T-helper 2 cell (primary cell): ENCODE measurements at regions not wholly inside any gene's neighbourhood (a gene's known extent, or its start where the extent isn't known, plus 50 kb on each side); places are given as distances from the start of the nearest gene placed in this dataset.

Source experiments
- DNase-seq, 5 experiments: peaks; one replicate each; pipeline versions ENCODE4 v3.0.0 to v3.0.0-alpha.2; 2012 to 2022

DNA sequence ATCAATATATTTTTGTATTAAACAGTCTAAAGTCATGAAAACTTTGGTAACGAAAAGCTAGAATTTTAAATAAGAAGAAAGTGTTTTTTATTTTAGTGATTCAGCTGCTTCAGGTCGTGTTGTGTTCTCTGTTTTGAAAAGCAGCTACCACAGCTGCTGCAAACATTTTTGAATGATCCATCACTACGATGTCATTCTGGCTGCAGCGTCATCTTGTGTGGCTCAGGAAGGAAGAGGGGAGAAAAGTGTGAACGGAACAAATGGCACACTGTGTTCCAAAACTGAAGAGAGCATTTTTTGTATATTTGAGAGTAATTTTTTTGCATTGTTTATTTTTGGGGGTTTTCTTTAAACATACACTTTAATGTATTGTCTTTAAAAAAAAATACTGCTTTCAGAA lies 323.0 kb upstream of the ADGRL2 start:
- no peak for DNase-seq

DNA sequence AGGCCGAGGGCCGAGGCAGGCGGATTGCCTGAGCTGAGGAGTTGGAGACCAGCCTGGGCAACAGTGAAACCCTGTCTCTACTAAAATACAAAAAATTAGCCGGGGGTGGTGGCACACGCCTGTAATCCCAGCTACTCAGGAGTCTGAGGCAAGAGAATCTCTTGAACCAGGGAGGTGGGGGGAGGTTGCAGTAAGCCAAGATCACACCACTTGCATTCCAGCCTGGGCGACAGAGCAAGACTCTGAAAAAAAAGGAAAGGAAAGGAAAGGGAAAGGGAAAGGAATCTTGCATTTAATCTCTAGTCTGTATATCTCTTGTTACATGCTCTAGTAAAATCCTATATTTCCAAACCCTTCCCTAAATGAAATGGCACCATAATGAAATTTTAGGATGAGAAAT lies 328.3 kb upstream of the ADGRL2 start:
- no peak for DNase-seq

DNA sequence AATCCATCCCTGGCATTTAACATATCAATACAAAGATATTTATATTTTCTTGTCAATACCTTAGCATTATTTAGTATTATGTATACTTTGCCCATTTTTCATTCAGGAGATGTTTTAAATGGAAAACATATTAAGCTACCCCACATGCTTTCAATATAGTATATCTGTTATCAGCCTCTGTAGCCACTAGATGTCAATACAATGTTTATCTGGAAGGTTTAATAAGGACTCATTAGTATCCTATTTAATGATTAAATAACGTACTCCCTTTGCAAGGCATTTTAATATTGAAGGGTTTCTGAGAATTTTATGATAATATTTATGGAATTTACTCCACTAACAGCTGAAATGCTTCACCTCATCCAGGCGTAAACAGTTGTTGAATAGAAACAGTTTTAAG lies 329.5 kb upstream of the ADGRL2 start:
- DNase-seq: no peak

DNA sequence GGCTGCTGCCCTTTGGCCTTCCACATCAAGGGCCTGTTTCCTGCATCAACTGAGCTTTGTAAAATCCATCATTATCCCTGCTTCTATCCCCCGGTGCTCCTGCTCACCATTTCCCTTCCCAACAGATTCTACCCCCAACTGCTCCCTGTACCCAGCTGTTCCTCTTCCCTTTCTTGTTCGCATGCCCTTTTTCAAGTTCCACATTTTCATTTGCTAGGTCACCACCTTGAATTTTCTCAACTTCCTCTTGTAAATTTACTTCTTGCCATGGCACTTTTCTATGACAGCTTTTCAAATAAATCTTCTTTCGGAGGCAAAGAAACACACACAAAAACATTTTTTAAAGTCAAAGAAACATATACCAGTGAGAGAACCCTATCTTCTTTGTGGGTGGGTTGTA lies 330.5 kb upstream of the ADGRL2 start:
- no peak for DNase-seq

DNA sequence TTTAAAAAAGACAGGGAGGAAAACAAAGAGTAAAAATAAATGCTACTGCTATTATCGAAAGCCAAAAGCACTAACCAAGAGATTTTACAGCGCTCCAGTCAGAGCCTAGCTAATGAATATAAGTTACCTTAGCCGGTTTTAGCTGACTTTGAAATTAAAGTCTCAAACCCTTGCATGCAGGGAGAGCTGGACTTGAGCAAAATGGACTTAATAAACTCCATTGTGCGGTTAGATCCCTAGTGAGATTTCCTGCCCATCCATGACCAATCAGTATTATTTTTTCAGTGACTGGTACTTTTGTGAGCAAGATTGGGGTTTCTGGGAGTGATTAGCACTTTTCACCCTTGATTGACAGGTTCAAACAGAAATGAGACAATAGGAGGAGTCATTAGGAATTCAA lies 333.4 kb upstream of the ADGRL2 start:
- no peak for DNase-seq

DNA sequence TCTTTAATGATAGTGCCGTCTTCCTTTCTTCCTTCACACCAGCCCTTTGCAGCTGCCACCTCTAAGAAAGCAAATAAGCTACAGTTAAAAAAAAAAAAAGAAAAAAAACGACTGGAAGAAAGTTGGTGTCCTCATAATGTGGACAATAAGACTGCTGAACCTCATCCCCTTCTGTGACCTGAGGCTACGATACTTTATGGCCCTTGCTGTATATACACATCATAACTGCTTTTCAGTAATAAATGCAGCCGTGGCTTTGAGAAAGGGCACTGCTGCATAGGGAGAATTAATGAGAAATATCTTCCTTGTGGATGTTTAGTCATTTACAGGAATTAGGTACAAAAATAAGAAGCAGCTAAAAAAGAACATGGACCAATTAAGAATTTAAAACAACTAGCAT lies 333.8 kb upstream of the ADGRL2 start:
- no peak for DNase-seq

DNA sequence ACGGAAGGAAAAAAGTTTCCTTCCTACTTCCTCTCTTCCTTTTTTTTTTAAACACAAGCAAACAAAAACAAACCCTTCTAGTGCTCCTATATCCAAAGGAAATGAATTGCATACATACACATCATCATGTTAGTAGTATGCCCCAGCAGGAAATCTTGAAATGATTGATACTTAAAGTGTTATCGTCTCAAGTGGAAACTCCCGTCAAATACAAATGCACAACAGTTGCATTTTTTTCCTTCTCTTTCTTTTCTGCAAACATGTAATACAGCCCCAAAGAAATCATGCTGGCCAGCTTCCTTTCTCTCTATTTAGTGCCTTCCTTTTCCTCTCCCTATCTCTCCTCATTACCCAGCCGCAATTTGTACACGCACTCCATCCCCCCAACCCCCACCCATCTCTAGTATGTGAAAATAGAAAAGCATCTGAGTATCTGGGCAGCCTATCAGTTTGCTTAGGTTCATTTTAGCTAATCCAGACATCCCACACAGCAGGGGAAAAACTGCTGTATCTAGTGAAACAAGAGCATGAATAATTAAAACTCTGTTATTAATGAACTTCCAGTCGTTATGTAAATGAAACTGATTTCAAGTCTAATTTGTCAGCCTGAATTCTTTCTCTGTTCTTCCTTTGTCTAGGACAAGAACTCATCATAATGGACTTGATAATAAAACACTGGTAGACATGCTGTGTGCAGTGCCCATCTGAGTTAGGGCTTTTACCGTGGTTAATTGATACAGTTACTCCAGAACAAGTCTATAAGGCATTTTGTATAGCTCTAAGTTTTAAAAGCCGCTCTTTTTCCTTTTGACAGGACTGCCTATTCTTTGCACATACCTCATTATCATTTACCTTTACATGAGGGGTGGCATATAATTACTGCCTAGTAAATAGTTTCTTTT lies 336.5 kb upstream of the ADGRL2 start:
- no peak for DNase-seq

DNA sequence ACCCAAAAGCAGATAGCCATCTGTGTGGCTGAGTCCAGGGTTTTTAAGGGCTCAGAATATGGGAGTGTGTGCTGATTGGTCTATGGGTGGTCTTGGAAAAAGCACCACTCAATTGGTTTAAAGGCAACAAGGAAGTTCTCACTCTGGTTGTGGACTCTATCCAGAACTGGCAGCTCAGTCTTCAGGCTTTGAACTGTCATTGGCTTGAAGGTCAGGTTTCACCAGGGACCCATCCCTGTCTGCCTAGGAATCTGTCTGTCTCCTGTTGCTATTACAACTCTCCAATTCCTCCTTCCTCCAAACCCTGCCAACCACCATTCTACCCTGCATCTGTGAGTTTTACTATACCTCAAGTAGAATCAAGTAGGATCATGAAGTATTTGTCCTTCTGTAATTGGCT lies 341.7 kb upstream of the ADGRL2 start:
- DNase-seq: no peak

DNA sequence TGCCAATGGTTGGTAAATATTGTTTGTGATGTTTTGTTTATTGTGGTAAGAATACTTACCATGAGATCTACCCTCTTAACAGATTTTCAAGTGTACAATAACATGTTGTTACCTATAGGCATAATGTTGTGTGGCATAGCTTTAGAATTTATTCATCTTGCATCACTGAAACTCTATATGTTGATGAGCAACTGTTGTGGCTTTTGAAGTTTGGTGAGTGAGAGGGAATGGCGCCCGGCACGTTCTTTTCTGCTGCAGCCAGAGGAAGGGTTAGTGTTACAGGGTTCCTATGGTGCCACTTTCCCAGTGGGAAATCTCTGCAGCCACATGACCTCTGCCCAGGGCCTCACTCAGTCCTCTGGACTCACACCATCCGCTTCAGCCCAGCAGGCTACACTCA lies 342.5 kb upstream of the ADGRL2 start:
- no peak for DNase-seq

DNA sequence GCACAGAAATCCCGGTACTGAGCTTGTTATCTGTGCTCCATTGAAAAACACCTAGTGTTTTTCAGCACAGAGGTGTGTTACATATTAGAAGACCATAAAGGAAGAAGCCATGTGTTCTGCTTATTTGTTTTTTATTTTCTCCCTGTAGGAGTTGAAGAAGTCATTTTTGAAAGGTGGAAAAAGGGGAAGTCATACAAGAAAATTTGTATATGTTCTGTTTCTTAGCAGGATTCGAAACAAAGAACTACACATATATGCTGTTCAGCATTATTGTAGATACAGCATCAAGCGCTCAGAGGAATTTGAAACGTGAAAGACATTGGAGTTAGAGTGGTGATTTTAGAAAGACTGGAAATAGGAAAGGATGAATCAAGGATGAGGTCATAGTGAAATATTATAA lies 345.3 kb upstream of the ADGRL2 start:
- no peak for DNase-seq

DNA sequence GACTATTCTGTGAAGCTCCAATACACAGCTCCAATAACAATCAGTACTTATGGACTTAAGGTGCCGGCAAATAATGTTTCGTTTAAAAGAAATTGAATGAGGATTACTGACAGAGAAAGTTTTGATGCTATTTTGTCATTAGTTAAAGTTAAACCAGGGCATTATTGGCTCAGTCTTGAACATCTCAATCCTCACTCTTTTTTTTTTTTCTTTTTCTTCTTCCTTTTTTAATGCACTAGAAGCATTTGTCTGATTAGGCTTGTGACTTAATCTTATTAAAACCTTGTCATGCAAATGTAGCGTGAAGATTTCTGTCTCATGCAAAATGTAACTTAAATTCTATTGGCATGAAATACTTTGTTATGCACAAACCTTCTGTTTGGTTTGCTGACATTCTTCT lies 346.8 kb upstream of the ADGRL2 start:
- DNase-seq: no peak

DNA sequence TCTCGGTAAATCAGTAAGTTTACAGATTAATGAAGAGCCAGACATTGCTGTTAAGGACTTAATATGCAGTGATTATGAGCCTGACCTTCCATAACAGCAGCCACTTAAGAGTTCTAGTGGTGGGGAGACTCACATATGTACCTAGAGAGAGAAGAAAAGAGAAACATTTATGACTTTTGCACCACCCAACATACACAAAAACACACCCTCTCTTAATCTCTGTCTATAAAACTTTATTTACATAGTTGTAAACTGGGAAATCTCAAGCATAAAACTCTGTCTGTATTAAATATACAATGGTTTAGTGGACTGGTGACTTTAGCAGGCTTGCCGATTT lies 347.4 kb upstream of the ADGRL2 start:
- DNase-seq: no peak

DNA sequence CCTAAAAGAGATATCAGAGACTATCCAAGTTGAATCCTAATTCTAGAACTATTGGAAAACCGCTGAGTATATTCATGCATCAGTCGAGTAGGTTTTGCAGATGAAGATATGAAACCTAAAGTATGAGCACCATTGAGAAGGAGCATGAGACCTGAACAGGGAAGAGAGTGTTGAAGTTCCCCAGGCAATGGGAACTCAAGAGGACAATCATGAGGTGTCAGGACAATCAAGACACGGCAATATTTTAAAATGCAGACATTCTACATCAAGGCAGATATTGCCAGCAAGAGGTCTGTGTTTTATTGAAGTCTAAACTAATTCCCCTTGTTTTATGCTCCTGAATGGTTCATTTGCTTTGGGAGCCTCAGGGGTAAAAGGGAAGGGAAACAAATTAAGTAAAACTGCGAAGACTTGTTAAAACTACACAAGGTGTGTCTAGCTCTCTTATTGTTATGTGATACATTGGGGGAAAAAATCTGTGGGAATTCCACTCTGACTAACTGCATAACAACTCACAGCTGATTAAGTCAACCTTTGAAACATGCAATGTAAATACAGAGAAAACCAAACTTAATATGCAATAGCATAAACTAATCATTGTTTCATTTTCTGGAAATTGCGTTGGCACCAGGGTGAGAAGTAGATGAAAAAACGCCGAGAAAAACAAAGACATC lies 347.9 kb upstream of the ADGRL2 start:
- no peak for DNase-seq

DNA sequence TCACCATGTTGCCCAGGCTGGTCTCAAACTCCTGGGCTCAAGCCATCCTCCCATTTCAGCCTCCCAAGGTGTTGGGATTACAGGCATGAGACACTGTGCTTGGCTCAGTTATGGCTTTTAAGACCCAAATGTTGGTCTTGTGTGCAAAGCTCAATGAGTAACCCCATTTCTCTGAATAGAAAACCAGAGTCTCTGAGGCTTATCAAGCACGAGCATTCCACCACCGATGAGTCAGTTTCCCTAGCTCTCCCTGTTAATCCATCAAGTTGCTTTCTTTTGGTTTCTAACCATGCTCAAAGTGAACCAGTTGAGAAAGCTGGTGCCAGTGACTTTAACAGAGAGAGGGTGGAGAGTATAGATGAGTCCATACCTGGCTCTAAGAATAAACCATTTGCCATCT lies 350.9 kb upstream of the ADGRL2 start:
- DNase-seq: no peak

DNA sequence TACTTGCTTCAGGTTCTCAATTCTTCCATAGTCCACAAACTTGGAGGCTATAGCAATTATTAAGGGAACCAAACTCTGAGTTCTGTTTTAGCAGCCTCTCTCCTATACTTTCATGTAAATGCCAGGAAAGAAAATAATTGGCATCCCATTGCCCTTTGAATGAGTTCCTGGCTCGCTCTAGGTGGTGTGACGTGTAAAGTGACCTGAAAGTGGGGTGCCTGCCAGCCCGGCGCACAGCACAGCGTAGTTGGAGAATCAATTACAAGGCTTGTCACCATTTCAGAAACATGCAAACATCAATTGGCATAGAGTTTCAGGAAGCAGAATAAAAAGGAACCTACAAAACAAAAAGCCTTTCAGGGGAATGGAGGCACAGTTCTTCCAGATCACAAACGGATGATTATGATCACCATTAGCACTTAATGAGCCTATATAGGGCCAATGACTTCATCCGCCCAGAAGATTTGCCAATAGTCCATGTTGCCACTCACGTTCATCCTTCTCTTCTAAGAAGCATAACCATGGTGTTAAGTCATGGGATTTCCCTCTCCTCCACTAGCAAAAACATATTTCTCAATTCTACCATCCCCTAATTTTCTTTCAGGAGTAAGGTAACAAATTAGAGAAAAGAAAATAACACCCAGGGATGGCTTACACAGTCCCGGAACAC lies 354.6 kb upstream of the ADGRL2 start:
- no peak for DNase-seq

DNA sequence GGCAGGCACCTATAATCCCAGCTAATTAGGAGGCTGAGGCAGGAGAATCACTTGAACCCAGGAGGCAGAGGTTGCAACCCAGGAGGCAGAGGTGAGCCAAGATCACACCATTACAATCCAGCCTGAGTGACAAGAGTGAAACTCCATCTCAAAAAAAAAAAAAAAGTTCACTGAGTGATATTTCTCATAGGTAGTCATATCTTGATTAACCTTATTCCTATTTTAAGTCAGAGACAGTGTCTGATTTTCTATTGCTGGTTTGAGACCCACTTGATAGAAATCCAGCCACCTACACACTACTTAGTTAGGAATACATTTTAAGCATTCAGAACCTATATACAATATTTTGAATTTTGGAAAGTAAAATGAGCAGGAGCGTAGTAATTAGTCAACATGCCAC lies 357.4 kb upstream of the ADGRL2 start:
- DNase-seq: no peak

DNA sequence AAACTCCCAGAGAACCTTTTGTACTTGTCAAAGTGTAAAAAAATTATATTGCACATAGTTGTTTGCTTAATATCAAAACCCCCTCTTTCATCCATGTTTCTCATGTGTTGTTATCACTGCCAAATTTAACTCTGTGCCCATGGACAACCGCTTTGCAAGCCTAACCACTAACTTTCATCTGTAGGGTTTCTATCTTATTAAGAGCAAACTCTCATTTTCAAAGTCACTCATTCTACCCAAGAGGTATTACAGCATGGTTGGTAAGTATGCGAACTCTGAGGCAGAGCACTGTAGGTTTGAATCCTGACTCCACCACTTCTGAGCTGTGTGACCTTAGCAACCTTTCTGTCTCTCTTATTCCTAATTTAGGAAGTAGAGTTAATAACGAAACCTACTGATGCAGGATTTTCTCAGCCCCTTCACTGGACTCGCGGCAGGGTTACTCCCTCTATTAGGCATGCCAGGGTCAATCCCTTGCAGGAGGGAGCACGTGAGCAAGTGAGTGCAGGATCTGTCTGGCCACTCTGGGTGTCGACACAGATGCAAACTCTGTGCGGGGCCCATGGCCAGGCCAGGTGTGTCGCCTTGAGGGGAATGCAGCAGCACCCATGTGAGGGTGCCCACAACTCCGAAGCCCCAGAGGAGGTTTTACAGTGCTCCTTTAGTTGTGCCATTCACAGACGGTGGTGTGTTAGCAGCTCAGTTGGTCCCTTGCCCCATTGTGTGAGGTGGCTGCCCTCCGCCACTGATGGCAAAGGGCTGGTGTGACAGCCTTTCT lies 361.5 kb upstream of the ADGRL2 start:
- no peak for DNase-seq

DNA sequence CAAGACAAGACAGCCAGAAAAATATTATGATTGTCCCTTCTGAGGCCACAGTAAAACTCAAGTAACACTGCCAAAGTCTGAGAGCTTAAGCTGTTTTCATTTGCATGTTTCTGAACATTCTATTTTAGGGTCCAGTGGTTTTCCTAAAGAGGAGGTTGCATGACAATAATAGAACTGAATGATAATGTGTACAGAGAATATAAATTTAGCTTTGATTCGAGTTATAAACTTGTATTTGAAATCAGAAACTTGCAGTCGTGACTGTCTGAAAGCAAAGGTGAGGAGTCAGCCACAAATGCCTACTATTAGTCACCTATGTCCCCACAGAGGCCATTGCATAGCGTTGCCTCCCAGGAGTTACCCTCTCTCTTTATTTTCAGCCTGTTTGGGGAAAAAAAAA lies 363.1 kb upstream of the ADGRL2 start:
- no peak for DNase-seq

DNA sequence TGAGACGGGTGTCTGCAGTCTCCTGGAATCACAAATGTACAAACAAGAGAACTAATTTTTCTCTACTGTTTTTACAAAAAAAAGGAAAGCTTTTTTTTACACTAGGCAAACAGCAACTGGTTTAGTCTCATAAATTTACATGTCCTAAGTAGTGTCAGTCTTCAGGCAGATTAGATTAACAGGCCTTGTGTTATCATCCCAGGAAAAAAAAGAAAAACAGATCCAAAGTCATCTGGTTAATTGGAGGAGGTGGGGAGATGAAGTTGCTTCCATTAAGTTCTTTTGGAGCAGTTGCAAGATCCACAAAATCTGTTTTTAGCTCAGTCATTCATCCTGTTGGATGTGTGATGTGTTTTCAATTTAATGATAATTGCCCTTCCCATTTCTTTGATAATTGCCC lies 363.5 kb upstream of the ADGRL2 start:
- no peak for DNase-seq

DNA sequence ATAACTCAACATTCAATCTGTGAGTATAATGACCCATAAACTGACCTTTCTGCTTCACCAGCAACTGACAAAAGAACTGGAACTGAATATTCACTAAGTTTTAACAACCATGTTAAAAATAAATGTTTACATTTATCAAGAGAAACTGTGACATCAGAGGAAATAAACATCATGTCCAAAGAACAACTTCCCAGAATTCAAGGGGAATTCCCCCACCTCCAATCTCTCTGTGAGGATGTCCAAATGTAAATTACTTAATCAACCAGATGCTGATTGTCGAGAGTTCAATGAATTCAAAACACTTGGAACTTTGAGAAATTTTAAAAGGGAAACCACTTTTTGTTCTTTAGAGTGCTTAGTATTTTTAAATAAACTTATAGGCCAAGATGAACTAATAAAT lies 365.6 kb upstream of the ADGRL2 start:
- DNase-seq: no peak

DNA sequence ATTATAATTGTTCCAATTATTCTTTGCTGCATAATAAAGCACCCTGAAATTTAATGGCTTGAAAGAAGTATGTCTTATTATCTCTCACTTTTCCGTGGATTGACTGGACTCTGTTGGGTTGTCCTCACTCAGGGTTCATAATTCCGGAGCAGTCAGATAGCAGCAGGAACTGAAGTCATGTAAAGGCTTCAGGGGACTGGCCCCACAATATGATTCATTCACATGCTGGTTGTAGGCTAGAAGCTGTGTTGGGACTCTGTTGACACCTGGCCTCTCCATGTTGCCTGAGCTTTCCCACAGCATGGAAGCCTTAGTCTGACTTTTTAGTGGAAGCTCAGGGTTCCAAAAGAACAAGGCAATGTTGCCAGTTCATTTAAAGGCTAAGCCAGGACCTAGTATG lies 367.1 kb upstream of the ADGRL2 start:
- no peak for DNase-seq

DNA sequence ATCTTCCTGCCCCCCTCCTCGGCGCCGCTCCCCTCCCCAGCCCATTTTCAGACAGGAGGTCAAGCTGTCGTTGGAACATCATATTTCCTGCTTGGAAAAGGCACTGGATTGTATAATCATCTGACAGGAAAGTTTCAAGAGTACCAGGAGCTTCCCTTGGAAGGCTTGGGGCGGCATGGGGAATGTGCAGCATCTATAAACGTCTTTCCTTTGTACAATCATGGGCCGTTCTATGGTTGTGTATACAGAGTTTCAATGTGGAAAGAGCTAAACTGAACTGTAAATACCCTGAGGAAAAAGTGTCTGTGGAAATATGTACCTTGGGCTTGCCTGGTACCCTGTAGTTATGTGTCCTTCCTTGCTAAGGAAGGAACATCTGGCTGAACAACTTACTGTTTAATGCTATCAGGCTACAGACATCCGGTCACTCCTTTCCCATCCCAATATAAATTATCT lies 368.1 kb upstream of the ADGRL2 start:
- DNase-seq: no peak

DNA sequence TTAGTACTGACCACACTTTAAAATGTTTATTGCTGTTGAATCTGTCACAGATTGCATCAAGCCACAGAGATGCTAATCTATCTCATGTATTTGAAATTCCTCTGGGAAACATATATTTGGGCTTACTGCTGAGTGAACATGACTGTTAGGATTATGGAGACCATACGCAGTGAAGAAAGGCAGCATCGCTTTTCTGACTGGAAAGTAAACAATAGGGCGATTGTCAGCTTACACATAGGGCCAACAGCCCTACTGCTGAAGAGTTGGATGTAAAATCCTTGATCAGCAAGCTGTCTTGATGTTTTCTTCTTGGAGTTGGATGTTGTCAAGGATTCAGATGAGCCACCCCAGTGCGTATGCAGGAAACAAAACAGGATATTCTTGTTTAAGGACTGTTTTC lies 368.7 kb upstream of the ADGRL2 start:
- DNase-seq: no peak
